Caco-2 (cell line): ENCODE measurements at regions not wholly inside any gene's neighbourhood (a gene's known extent, or its start where the extent isn't known, plus 50 kb on each side); places are given as distances from the start of the nearest gene placed in this dataset.

Source experiments
- BruUV-seq: library from RNA; stranded (reverse); fragments of 400-500 nt; replicated peaks from 2 replicates; lab custom pipeline; 2021; lab: Mats Ljungman, UMichigan
- CTCF ChIA-PET: fragments of 300-600 bp; sonication (Branson Sonifier 250); formaldehyde crosslinking; loops from one replicate; lab custom pipeline; 2022; ENCODE audit warnings: antibody characterized with exemption; lab: Charles Lee
- POLR2A ChIA-PET: fragments of 300-600 bp; sonication (Branson Sonifier 250); formaldehyde crosslinking; loops from one replicate; lab custom pipeline; 2022; ENCODE audit warnings: antibody characterized with exemption; lab: Charles Lee
- DNase-seq, 2 experiments: peaks; one replicate each; pipeline versions ENCODE4 v3.0.0 to v3.0.0-alpha.2; 2020 to 2022
- H3K27me3 ChIP-seq: replicated peaks from 2 replicates; pipeline ENCODE4 v1.6.0; 2011; ENCODE audit warnings: low read length; ENCODE audit not compliant: control insufficient read depth, insufficient read depth
- H3K36me3 ChIP-seq: 2 replicates; pipeline ENCODE4 v1.5.1; 2011; ENCODE audit warnings: low read length; ENCODE audit not compliant: control insufficient read depth, insufficient read depth
- H3K4me1 ChIP-seq: fragments of 250-450 bp; sonication (Bioruptor Pico); 2 replicates; pipeline ENCODE4 v1.5.1; 2020; ENCODE audit warnings: mild to moderate bottlenecking
- H3K4me3 ChIP-seq: 2 replicates; pipeline ENCODE4 v1.5.1; 2011; ENCODE audit warnings: low read depth, mild to moderate bottlenecking, control low read depth, low read length
- H3K9me3 ChIP-seq: fragments of 250-450 bp; sonication (Bioruptor Pico); 2 replicates; pipeline ENCODE4 v1.5.1; 2020; ENCODE audit warnings: mild to moderate bottlenecking, moderate library complexity
- H3K27ac Mint-ChIP-seq: one replicate; pipeline ENCODE4 v1.8.0; 2022; ENCODE audit warnings: mixed read lengths; ENCODE audit not compliant: unreplicated experiment
- H3K27me3 Mint-ChIP-seq: one replicate; pipeline ENCODE4 v1.8.0; 2022; ENCODE audit warnings: mixed read lengths; ENCODE audit not compliant: insufficient read depth, unreplicated experiment
- H3K36me3 Mint-ChIP-seq: one replicate; pipeline ENCODE4 v1.8.0; 2022; ENCODE audit warnings: mild to moderate bottlenecking, mixed read lengths; ENCODE audit not compliant: insufficient read depth, unreplicated experiment
- H3K4me1 Mint-ChIP-seq: one replicate; pipeline ENCODE4 v1.8.0; 2022; ENCODE audit warnings: low read depth, mixed read lengths; ENCODE audit not compliant: unreplicated experiment
- H3K4me3 Mint-ChIP-seq: one replicate; pipeline ENCODE4 v1.8.0; 2022; ENCODE audit warnings: mild to moderate bottlenecking, moderate library complexity, mixed read lengths; ENCODE audit not compliant: unreplicated experiment
- H3K9me3 Mint-ChIP-seq: one replicate; pipeline ENCODE4 v1.8.0; 2022; ENCODE audit warnings: mixed read lengths; ENCODE audit not compliant: unreplicated experiment
- CTCF ChIP-seq, 2 experiments: fragments of 200-600 bp in 1 of 2; IDR thresholded peaks; 1 replicate in 1 of 2; 2 replicates in 1 of 2; pipeline versions ENCODE4 v1.5.1 to v1.8.0; 2011 to 2022; ENCODE audit warnings: antibody characterized with exemption in 1 of 2, control low read depth in 1 of 2, inconsistent platforms in 1 of 2, low read depth in 1 of 2, low read length in 1 of 2, mild to moderate bottlenecking in 1 of 2, moderate library complexity in 1 of 2; ENCODE audit not compliant: insufficient read depth in 1 of 2, severe bottlenecking in 1 of 2, unreplicated experiment in 1 of 2
- intact Hi-C: fragments of 100-400 bp; cut with micrococcal nuclease; formaldehyde crosslinking; loops from one replicate; pipeline ENCODE4 v1.10.0; 2022; ENCODE audit not compliant: unreplicated experiment

GRCh38 chr5:15209053-15209762 is 290.8 kb upstream of the FBXL7 start:
- no peak overlapping the region for H3K4me3 Mint-ChIP-seq
- intact Hi-C loops, result no loop called here
- ChIA-PET POLR2A (no interaction called here), CTCF (no interaction called here)
- H3K27me3 ChIP-seq, result no peaks in the 10 kb centered on the region
- no peak overlapping the region for H3K27ac Mint-ChIP-seq
- H3K36me3 ChIP-seq, result no peaks in the 10 kb centered on the region
- no peak for TF ChIP-seq CTCF (IDR thresholded peaks at IDR 0.05; ENCODE audit: insufficient read depth in 1 of 2, low read depth in 1 of 2, low read length in 1 of 2, severe bottlenecking in 1 of 2, unreplicated experiment in 1 of 2)
- no peak for DNase-seq
- no TSS peak for BruUV-seq
- H3K9me3 ChIP-seq, result no peaks in the 10 kb centered on the region
- no peaks in the 10 kb centered on the region for H3K4me1 ChIP-seq
- H3K4me3 ChIP-seq, result no peak overlapping the region
- H3K27me3 Mint-ChIP-seq, result no peaks in the 10 kb centered on the region
- H3K9me3 Mint-ChIP-seq, result no peaks in the 10 kb centered on the region
- no peaks in the 10 kb centered on the region for H3K4me1 Mint-ChIP-seq
- no peaks in the 10 kb centered on the region for H3K36me3 Mint-ChIP-seq

GRCh38 chr5:15206133-15206532 is 293.8 kb upstream of the FBXL7 start:
- POLR2A ChIA-PET, result no interaction called here
- no peak for TF ChIP-seq CTCF (IDR thresholded peaks at IDR 0.05; ENCODE audit: insufficient read depth in 1 of 2, low read depth in 1 of 2, low read length in 1 of 2, severe bottlenecking in 1 of 2, unreplicated experiment in 1 of 2)
- no peaks in the 10 kb centered on the region for H3K27me3 ChIP-seq
- H3K4me1 ChIP-seq, result no peaks in the 10 kb centered on the region
- no peaks in the 10 kb centered on the region for H3K9me3 ChIP-seq
- CTCF ChIA-PET, result no interaction called here
- BruUV-seq, result no TSS peak
- H3K36me3 ChIP-seq, result no peaks in the 10 kb centered on the region
- Mint-ChIP-seq H3K4me3 (no peak overlapping the region), H3K9me3 (no peaks in the 10 kb centered on the region), H3K27me3 (no peaks in the 10 kb centered on the region), H3K36me3 (no peaks in the 10 kb centered on the region), H3K27ac (no peak overlapping the region), H3K4me1 (no peaks in the 10 kb centered on the region)
- DNase-seq, result no peak
- H3K4me3 ChIP-seq, result no peak overlapping the region
- intact Hi-C loops, result no loop called here

- TF ChIP-seq CTCF (IDR thresholded peaks at IDR 0.05; ENCODE audit: insufficient read depth in 1 of 2, low read depth in 1 of 2, low read length in 1 of 2, severe bottlenecking in 1 of 2, unreplicated experiment in 1 of 2), result no peak
- CTCF ChIA-PET, result no interaction called here
- BruUV-seq, result no TSS peak
- no peak overlapping the region for H3K4me3 ChIP-seq
- DNase-seq, result no peak
- Mint-ChIP-seq H3K9me3 (no peaks in the 10 kb centered on the region), H3K27ac (no peak overlapping the region), H3K4me3 (no peak overlapping the region), H3K4me1 (no peaks in the 10 kb centered on the region), H3K36me3 (no peaks in the 10 kb centered on the region), H3K27me3 (no peaks in the 10 kb centered on the region)
- no peaks in the 10 kb centered on the region for H3K36me3 ChIP-seq
- H3K27me3 ChIP-seq, result no peaks in the 10 kb centered on the region
- POLR2A ChIA-PET, result no interaction called here
- H3K9me3 ChIP-seq, result no peaks in the 10 kb centered on the region
- intact Hi-C loops, result no loop called here
- no peaks in the 10 kb centered on the region for H3K4me1 ChIP-seq
These were observed 296.6 kb upstream of the FBXL7 start for GRCh38 chr5:15203376-15203775.
